ENCODE measurements at regions not wholly inside any gene's neighbourhood (a gene's known extent, or its start where the extent isn't known, plus 50 kb on each side); places are given as distances from the start of the nearest gene placed in this dataset.

DNA sequence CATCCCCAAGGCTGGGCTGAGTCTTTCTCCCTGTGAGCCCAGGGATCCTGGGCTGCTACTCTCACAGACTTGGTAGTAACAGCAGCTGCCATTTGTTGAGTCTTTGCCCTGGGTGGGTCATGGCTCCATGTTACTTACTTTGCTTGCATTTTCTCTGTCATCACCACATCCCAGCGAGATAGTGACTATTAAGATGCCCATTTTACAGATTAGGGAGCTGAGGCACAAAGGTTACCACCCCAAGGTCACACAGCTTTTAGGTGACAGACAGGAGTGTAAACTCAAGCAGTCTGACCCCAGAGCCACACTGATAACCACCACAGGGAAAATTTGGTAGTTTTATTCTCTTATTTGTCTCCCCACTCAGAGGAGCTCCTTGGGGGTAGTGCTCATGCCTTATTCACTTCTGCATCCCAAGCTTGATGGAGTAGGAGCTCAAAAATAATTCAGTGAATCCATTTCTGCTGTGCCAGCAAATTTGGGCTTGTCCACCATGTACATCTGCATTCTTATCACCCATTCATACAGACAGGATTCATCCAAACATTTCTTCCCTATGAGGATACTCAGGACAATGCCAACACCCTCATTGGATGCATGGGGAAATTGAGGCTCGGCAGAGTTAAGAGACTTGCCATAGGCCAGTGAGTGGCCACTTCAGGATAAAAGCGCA is 263.2 kb downstream of the CBLN1 start:
- Mint-ChIP-seq H3K9me3 (ENCODE audit: insufficient read depth) (no peaks in the 10 kb centered on the region), H3K27me3 (ENCODE audit: low read depth) (no peaks in the 10 kb centered on the region), H3K27ac (no peak overlapping the region), H3K4me1 (ENCODE audit: low read depth) (no peaks in the 10 kb centered on the region), H3K36me3 (ENCODE audit: low read depth) (no peaks in the 10 kb centered on the region), H3K4me3 (no peak overlapping the region)
- ChIA-PET CTCF (no interaction called here), POLR2A (no interaction called here)
- DNase-seq (no peak), ATAC-seq (no peak)

DNA sequence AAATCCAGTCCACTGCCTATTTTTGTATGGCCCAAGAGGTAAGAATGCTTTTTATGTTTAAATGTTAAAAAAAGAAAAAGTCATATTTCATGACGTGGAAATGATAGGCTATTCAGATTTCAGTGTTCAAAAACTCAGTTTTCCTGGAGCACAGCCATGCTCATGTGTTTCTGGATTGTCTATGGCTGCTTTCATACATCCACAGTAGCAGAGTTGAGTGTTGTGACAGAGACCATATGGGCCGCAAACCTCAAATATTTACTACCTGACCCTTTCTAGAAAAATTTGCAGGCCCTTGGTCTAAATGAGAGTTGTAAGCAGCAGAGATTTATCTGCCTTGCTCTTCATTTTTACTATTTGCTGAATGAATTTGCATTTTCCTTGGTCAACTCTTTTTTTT is 264.1 kb downstream of the CBLN1 start:
- Mint-ChIP-seq H3K36me3 (ENCODE audit: low read depth) (no peaks in the 10 kb centered on the region), H3K9me3 (ENCODE audit: insufficient read depth) (no peaks in the 10 kb centered on the region), H3K4me1 (ENCODE audit: low read depth) (no peaks in the 10 kb centered on the region), H3K27ac (no peak overlapping the region), H3K4me3 (no peak overlapping the region), H3K27me3 (ENCODE audit: low read depth) (no peaks in the 10 kb centered on the region)
- ATAC-seq (no peak), DNase-seq (no peak)
- CTCF ChIA-PET = no interaction called here
- POLR2A ChIA-PET = no interaction called here

DNA sequence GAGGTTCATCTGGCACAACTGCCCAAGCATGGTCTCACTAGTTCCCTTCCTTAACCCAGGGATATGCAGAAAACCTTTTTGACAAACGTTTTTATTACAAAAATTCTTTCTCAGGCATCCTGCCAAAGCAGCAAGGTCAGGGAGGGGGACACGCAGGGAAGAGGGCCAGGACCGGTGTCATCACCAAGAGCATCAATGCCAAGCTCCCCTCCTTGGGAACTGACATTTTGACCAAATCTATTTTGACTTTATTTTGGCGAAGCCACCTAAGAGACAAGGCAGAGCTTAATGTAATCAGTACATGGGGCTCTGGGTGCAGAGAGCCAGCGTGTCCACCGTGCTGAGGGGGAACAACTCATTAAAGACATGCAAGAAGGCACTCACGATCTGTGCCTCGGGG is 265.2 kb downstream of the CBLN1 start:
- Mint-ChIP-seq H3K4me1 (ENCODE audit: low read depth) (no peaks in the 10 kb centered on the region), H3K36me3 (ENCODE audit: low read depth) (no peaks in the 10 kb centered on the region), H3K4me3 (no peak overlapping the region), H3K27me3 (ENCODE audit: low read depth) (no peaks in the 10 kb centered on the region), H3K27ac (no peak overlapping the region), H3K9me3 (ENCODE audit: insufficient read depth) (no peaks in the 10 kb centered on the region)
- ATAC-seq = no peak
- DNase-seq = no peak
- POLR2A ChIA-PET = no interaction called here
- CTCF ChIA-PET = no interaction called here

- CTCF ChIA-PET = no interaction called here
- ATAC-seq (no peak), DNase-seq (no peak)
- Mint-ChIP-seq H3K4me3 (no peak overlapping the region), H3K27me3 (ENCODE audit: low read depth) (no peaks in the 10 kb centered on the region), H3K27ac (no peak overlapping the region), H3K4me1 (ENCODE audit: low read depth) (no peaks in the 10 kb centered on the region), H3K36me3 (ENCODE audit: low read depth) (no peaks in the 10 kb centered on the region), H3K9me3 (ENCODE audit: insufficient read depth) (no peaks in the 10 kb centered on the region)
- POLR2A ChIA-PET = no interaction called here
These were observed 266.4 kb downstream of the CBLN1 start for GRCh38 chr16:49015225-49015592.

DNA sequence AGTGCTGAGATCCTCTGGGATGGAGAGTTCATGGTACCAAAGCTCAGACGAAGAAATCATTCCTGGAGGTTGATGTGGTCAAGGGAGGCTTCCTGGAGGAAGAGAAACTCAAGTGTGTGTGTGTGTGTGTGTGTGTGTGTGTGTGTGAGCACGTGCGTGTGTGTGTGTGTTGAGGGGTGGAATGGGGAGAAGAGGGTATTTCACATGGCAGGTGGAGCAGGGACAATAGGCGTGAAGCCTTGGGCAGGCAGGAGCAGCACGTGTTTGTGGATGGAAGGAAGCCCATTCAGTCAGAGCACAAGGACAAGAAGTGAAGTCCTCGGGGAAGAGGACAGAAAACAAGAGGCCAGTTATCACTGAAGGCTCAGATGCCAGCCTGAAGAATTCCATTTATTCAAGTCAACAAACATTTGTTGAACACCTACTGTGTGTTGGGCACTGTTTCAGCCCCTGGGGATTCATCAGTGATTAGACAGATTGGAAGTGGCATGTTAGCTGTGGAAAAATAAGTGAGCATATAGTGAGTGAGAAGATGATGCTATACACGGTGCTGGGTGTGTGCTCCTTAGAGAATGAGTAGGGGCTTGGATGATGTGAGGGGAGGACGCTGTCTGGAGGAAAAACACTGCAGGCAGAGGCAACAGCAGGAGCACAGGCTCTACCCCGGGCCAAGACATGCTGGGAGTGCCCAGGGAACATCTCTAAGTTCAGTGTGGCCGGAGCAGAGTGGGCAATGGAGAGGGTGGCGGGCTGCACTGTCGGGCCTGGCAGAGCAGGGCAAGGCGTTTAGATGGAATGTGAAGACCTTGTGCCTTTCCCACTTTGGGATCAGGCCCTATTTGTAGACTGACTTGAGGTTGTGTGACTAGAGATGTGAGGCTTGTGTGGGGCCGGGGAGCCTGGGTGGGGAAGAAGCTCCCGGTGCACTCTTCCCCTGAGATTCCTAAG is 267.1 kb downstream of the CBLN1 start:
- peaks cover 2% of the 10 kb centered on the region for H3K9me3 Mint-ChIP-seq (ENCODE audit: insufficient read depth)
- no peaks in the 10 kb centered on the region for H3K36me3 Mint-ChIP-seq (ENCODE audit: low read depth)
- ChIA-PET CTCF (no interaction called here), POLR2A (no interaction called here)
- H3K4me1 Mint-ChIP-seq (ENCODE audit: low read depth) = no peaks in the 10 kb centered on the region
- H3K4me3 Mint-ChIP-seq = no peak overlapping the region
- ATAC-seq (no peak), DNase-seq (no peak)
- no peaks in the 10 kb centered on the region for H3K27me3 Mint-ChIP-seq (ENCODE audit: low read depth)
- H3K27ac Mint-ChIP-seq = no peak overlapping the region

- ChIA-PET POLR2A (no interaction called here), CTCF (no interaction called here)
- Mint-ChIP-seq H3K36me3 (ENCODE audit: low read depth) (no peaks in the 10 kb centered on the region), H3K9me3 (ENCODE audit: insufficient read depth) (peaks cover 7% of the 10 kb centered on the region), H3K4me3 (no peak overlapping the region), H3K27me3 (ENCODE audit: low read depth) (no peaks in the 10 kb centered on the region), H3K4me1 (ENCODE audit: low read depth) (no peaks in the 10 kb centered on the region), H3K27ac (no peak overlapping the region)
- ATAC-seq (no peak), DNase-seq (no peak)
These were observed 267.9 kb downstream of the CBLN1 start for GRCh38 chr16:49013727-49014080.

DNA sequence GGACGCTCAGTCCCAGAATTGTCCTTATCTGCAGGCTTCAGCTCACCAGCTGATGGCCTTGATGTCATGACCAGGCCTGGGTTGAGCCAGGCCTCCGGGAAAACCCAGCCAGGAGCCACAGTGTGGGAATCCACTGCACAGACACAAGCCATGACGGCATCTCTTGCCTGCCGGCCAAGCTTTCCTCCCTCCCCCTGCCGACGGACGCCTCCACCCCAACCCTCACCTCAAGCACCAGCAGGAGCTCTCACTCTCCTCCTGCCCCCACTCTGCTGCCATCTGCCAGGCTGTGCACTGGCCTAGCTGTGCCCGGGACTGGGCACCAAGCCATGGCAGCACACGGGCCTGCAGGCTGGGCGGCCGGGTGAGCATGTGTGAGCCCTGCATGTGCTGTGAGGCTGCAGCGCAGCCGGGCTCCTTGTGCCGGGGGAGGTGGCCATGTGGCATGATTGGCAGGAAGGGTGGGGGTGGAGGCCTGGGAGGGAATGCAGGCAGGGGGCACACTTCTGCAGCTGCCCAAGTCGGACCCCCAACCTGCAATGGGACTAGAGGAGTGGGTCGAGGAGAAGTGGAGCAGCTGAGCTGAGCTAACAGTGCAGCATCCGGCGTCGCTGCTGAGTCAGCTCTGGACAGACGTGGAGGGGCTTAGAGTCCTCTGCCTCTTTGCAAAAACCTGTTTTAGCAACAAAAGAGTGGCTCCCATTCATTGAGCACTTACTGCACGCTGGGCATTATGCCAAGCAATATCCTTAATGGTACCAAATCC is 268.5 kb downstream of the CBLN1 start:
- Mint-ChIP-seq H3K9me3 (ENCODE audit: insufficient read depth) (peaks cover 7% of the 10 kb centered on the region), H3K27ac (no peak overlapping the region), H3K4me1 (ENCODE audit: low read depth) (no peaks in the 10 kb centered on the region), H3K27me3 (ENCODE audit: low read depth) (no peaks in the 10 kb centered on the region), H3K36me3 (ENCODE audit: low read depth) (no peaks in the 10 kb centered on the region), H3K4me3 (no peak overlapping the region)
- DNase-seq (no peak), ATAC-seq (no peak)
- CTCF ChIA-PET = no interaction called here
- POLR2A ChIA-PET = no interaction called here

- H3K9me3 Mint-ChIP-seq (ENCODE audit: insufficient read depth) = peaks cover 7% of the 10 kb centered on the region
- CTCF ChIA-PET = no interaction called here
- H3K4me3 Mint-ChIP-seq = no peak overlapping the region
- no peak for ATAC-seq
- POLR2A ChIA-PET = no interaction called here
- H3K27me3 Mint-ChIP-seq (ENCODE audit: low read depth) = no peaks in the 10 kb centered on the region
- no peaks in the 10 kb centered on the region for H3K36me3 Mint-ChIP-seq (ENCODE audit: low read depth)
- H3K4me1 Mint-ChIP-seq (ENCODE audit: low read depth) = no peaks in the 10 kb centered on the region
- H3K27ac Mint-ChIP-seq = no peak overlapping the region
- no peak for DNase-seq
These were observed 269.7 kb downstream of the CBLN1 start for GRCh38 chr16:49011901-49012300.

- Mint-ChIP-seq H3K4me3 (no peak overlapping the region), H3K4me1 (ENCODE audit: low read depth) (no peaks in the 10 kb centered on the region), H3K9me3 (ENCODE audit: insufficient read depth) (peaks cover 7% of the 10 kb centered on the region), H3K27ac (no peak overlapping the region), H3K27me3 (ENCODE audit: low read depth) (no peaks in the 10 kb centered on the region), H3K36me3 (ENCODE audit: low read depth) (no peaks in the 10 kb centered on the region)
- ChIA-PET CTCF (no interaction called here), POLR2A (no interaction called here)
- DNase-seq (no peak), ATAC-seq (no peak)
These were observed 270.8 kb downstream of the CBLN1 start for GRCh38 chr16:49010879-49011278.

- ATAC-seq (no peak), DNase-seq (no peak)
- Mint-ChIP-seq H3K4me3 (no peak overlapping the region), H3K4me1 (ENCODE audit: low read depth) (no peaks in the 10 kb centered on the region), H3K9me3 (ENCODE audit: insufficient read depth) (peaks cover 7% of the 10 kb centered on the region), H3K27me3 (ENCODE audit: low read depth) (no peaks in the 10 kb centered on the region), H3K27ac (no peak overlapping the region), H3K36me3 (ENCODE audit: low read depth) (no peaks in the 10 kb centered on the region)
- POLR2A ChIA-PET = no interaction called here
- CTCF ChIA-PET = no interaction called here
These were observed 271.2 kb downstream of the CBLN1 start for GRCh38 chr16:49010396-49010795.

- Mint-ChIP-seq H3K36me3 (ENCODE audit: low read depth) (no peaks in the 10 kb centered on the region), H3K27me3 (ENCODE audit: low read depth) (no peaks in the 10 kb centered on the region), H3K4me1 (ENCODE audit: low read depth) (no peaks in the 10 kb centered on the region), H3K9me3 (ENCODE audit: insufficient read depth) (peaks cover 7% of the 10 kb centered on the region), H3K4me3 (no peak overlapping the region), H3K27ac (no peak overlapping the region)
- POLR2A ChIA-PET = no interaction called here
- CTCF ChIA-PET = no interaction called here
- DNase-seq (no peak), ATAC-seq (no peak)
These were observed 272.4 kb downstream of the CBLN1 start for GRCh38 chr16:49009204-49009603.

GRCh38 chr16:49003992-49004391 is 277.6 kb downstream of the CBLN1 start:
- H3K36me3 Mint-ChIP-seq (ENCODE audit: low read depth) = no peaks in the 10 kb centered on the region
- DNase-seq = no peak
- ChIA-PET POLR2A (no interaction called here), CTCF (no interaction called here)
- H3K27ac Mint-ChIP-seq = no peak overlapping the region
- no peaks in the 10 kb centered on the region for H3K4me1 Mint-ChIP-seq (ENCODE audit: low read depth)
- no peak for ATAC-seq
- H3K9me3 Mint-ChIP-seq (ENCODE audit: insufficient read depth) = no peaks in the 10 kb centered on the region
- no peak overlapping the region for H3K4me3 Mint-ChIP-seq
- H3K27me3 Mint-ChIP-seq (ENCODE audit: low read depth) = no peaks in the 10 kb centered on the region

Data from activated CD8-positive, alpha-beta T cell treated with anti-CD3 and anti-CD28 coated beads, Interleukin-2, amount 10 ng/mL, durations not matched to agents 7 days and 5 days (primary cell).